ENCODE measurements at regions not wholly inside any gene's neighbourhood (a gene's known extent, or its start where the extent isn't known, plus 50 kb on each side); places are given as distances from the start of the nearest gene placed in this dataset.
"Not testable (repeated sequence)": the region's sequence is repeated elsewhere in the genome, so short reads cannot be mapped to it uniquely, and the experiment has no call there.

- intact Hi-C loops (cut with DNase I): loop anchor here in 1 of 2 donors (10.0 kb wide), 1 partner anchor 668 kb away; no protein-coding TSS in a partner anchor
- no peak for DNase-seq
These were observed 64.3 kb upstream of the UNC93A start for GRCh38 chr6:167226791-167227190.

GRCh38 chr6:167227984-167228383 lies 63.1 kb upstream of the UNC93A start:
- intact Hi-C loops (cut with DNase I): loop anchor here in 1 of 2 donors (10.0 kb wide), 1 partner anchor 667 kb away; no protein-coding TSS in a partner anchor
- no peak overlapping the region for H3K4me3 ChIP-seq (ENCODE audit: low read length in 2 of 2)
- ATAC-seq (ENCODE audit: low FRiP score) (no peak), DNase-seq (no peak)
- H3K27ac ChIP-seq (ENCODE audit: low read depth in 1 of 2, low read length in 2 of 2): no peak overlapping the region
- no peaks in the 10 kb centered on the region for H3K9me3 ChIP-seq (ENCODE audit: control insufficient read depth, low read length)
- H3K4me1 ChIP-seq (ENCODE audit: control insufficient read depth in 1 of 2, insufficient read depth in 2 of 2, low read length in 2 of 2): no peaks in the 10 kb centered on the region
- no peaks in the 10 kb centered on the region for H3K36me3 ChIP-seq (ENCODE audit: control insufficient read depth in 1 of 2, insufficient read depth in 2 of 2, low read length in 1 of 2)
- 62 to 63% methylated on average over 7 of the region's 7 CpGs for WGBS, 2 donors
- no peaks in the 10 kb centered on the region for H3K27me3 ChIP-seq (ENCODE audit: control insufficient read depth in 1 of 2, insufficient read depth in 2 of 2, low read length in 1 of 2)

More at GRCh38 chr6:167226791-167227190, 64.3 kb upstream of the UNC93A start:
- H3K27ac ChIP-seq (ENCODE audit: low read depth in 1 of 2, low read length in 2 of 2): no peak overlapping the region
- H3K4me1 ChIP-seq (ENCODE audit: control insufficient read depth in 1 of 2, insufficient read depth in 2 of 2, low read length in 2 of 2): no peaks in the 10 kb centered on the region
- no peaks in the 10 kb centered on the region for H3K9me3 ChIP-seq (ENCODE audit: control insufficient read depth, low read length)
- H3K27me3 ChIP-seq (ENCODE audit: control insufficient read depth in 1 of 2, insufficient read depth in 2 of 2, low read length in 1 of 2): no peaks in the 10 kb centered on the region
- no peak overlapping the region for H3K4me3 ChIP-seq (ENCODE audit: low read length in 2 of 2)
- no peaks in the 10 kb centered on the region for H3K36me3 ChIP-seq (ENCODE audit: control insufficient read depth in 1 of 2, insufficient read depth in 2 of 2, low read length in 1 of 2)
- no peak for ATAC-seq (ENCODE audit: low FRiP score)
- 67 to 71% methylated on average over 9 of the region's 9 CpGs for WGBS, 2 donors

- Histone ChIP-seq H3K4me1 (ENCODE audit: control insufficient read depth in 1 of 2, insufficient read depth in 2 of 2, low read length in 2 of 2) (no peaks in the 10 kb centered on the region), H3K36me3 (ENCODE audit: control insufficient read depth in 1 of 2, insufficient read depth in 2 of 2, low read length in 1 of 2) (no peaks in the 10 kb centered on the region), H3K9me3 (ENCODE audit: control insufficient read depth, low read length) (no peaks in the 10 kb centered on the region), H3K27me3 (ENCODE audit: control insufficient read depth in 1 of 2, insufficient read depth in 2 of 2, low read length in 1 of 2) (no peaks in the 10 kb centered on the region), H3K27ac (ENCODE audit: low read depth in 1 of 2, low read length in 2 of 2) (no peak overlapping the region), H3K4me3 (ENCODE audit: low read length in 2 of 2) (no peak overlapping the region)
- ATAC-seq (ENCODE audit: low FRiP score): no peak
- intact Hi-C loops (cut with DNase I): loop anchor here in 1 of 2 donors (10.0 kb wide), 1 partner anchor 665 kb away; no protein-coding TSS in a partner anchor
- no peak for DNase-seq
- WGBS, 2 donors: 32 to 45% methylated on average over 4 of the region's 4 CpGs
These were observed 61.5 kb upstream of the UNC93A start for GRCh38 chr6:167229586-167229985.

GRCh38 chr6:167230288-167230687 lies 60.8 kb upstream of the UNC93A start:
- Histone ChIP-seq H3K9me3 (ENCODE audit: control insufficient read depth, low read length) (no peaks in the 10 kb centered on the region), H3K27me3 (ENCODE audit: control insufficient read depth in 1 of 2, insufficient read depth in 2 of 2, low read length in 1 of 2) (no peaks in the 10 kb centered on the region), H3K27ac (ENCODE audit: low read depth in 1 of 2, low read length in 2 of 2) (no peak overlapping the region), H3K36me3 (ENCODE audit: control insufficient read depth in 1 of 2, insufficient read depth in 2 of 2, low read length in 1 of 2) (no peaks in the 10 kb centered on the region), H3K4me1 (ENCODE audit: control insufficient read depth in 1 of 2, insufficient read depth in 2 of 2, low read length in 2 of 2) (no peaks in the 10 kb centered on the region), H3K4me3 (ENCODE audit: low read length in 2 of 2) (no peak overlapping the region)
- intact Hi-C loops (cut with DNase I): no loop called here
- ATAC-seq (ENCODE audit: low FRiP score) (no peak), DNase-seq (no peak)

- ATAC-seq (ENCODE audit: low FRiP score) (no peak), DNase-seq (no peak)
- Histone ChIP-seq H3K4me3 (ENCODE audit: low read length in 2 of 2) (no peak overlapping the region), H3K36me3 (ENCODE audit: control insufficient read depth in 1 of 2, insufficient read depth in 2 of 2, low read length in 1 of 2) (no peaks in the 10 kb centered on the region), H3K27me3 (ENCODE audit: control insufficient read depth in 1 of 2, insufficient read depth in 2 of 2, low read length in 1 of 2) (no peaks in the 10 kb centered on the region), H3K27ac (ENCODE audit: low read depth in 1 of 2, low read length in 2 of 2) (no peak overlapping the region), H3K9me3 (ENCODE audit: control insufficient read depth, low read length) (no peaks in the 10 kb centered on the region), H3K4me1 (ENCODE audit: control insufficient read depth in 1 of 2, insufficient read depth in 2 of 2, low read length in 2 of 2) (no peaks in the 10 kb centered on the region)
- intact Hi-C loops (cut with DNase I): no loop called here
- WGBS, 2 donors: 53 to 61% methylated on average over 3 of the region's 3 CpGs
These were observed 58.8 kb upstream of the UNC93A start for GRCh38 chr6:167232356-167232755.

GRCh38 chr6:167233490-167233889 lies 57.6 kb upstream of the UNC93A start:
- Histone ChIP-seq H3K27me3 (ENCODE audit: control insufficient read depth in 1 of 2, insufficient read depth in 2 of 2, low read length in 1 of 2) (no peaks in the 10 kb centered on the region), H3K4me1 (ENCODE audit: control insufficient read depth in 1 of 2, insufficient read depth in 2 of 2, low read length in 2 of 2) (no peaks in the 10 kb centered on the region), H3K9me3 (ENCODE audit: control insufficient read depth, low read length) (no peaks in the 10 kb centered on the region), H3K36me3 (ENCODE audit: control insufficient read depth in 1 of 2, insufficient read depth in 2 of 2, low read length in 1 of 2) (no peaks in the 10 kb centered on the region), H3K4me3 (ENCODE audit: low read length in 2 of 2) (no peak overlapping the region), H3K27ac (ENCODE audit: low read depth in 1 of 2, low read length in 2 of 2) (no peak overlapping the region)
- DNase-seq (no peak), ATAC-seq (ENCODE audit: low FRiP score) (no peak)
- WGBS, 2 donors: 46 to 49% methylated on average over 6 of the region's 6 CpGs
- intact Hi-C loops (cut with DNase I): no loop called here

- ATAC-seq (ENCODE audit: low FRiP score); DNase-seq; H3K27me3 ChIP-seq (ENCODE audit: control insufficient read depth in 1 of 2, insufficient read depth in 2 of 2, low read length in 1 of 2); H3K27ac ChIP-seq (ENCODE audit: low read depth in 1 of 2, low read length in 2 of 2); H3K4me3 ChIP-seq (ENCODE audit: low read length in 2 of 2); intact Hi-C loops (cut with DNase I); H3K4me1 ChIP-seq (ENCODE audit: control insufficient read depth in 1 of 2, insufficient read depth in 2 of 2, low read length in 2 of 2); H3K36me3 ChIP-seq (ENCODE audit: control insufficient read depth in 1 of 2, insufficient read depth in 2 of 2, low read length in 1 of 2); H3K9me3 ChIP-seq (ENCODE audit: control insufficient read depth, low read length): not testable (repeated sequence)
- WGBS, 2 donors: 16 to 26% methylated on average over 3 of the region's 6 CpGs
These were observed 56.5 kb upstream of the UNC93A start for GRCh38 chr6:167234576-167234975.

- Histone ChIP-seq H3K4me1 (ENCODE audit: control insufficient read depth in 1 of 2, insufficient read depth in 2 of 2, low read length in 2 of 2) (no peaks in the 10 kb centered on the region), H3K27me3 (ENCODE audit: control insufficient read depth in 1 of 2, insufficient read depth in 2 of 2, low read length in 1 of 2) (no peaks in the 10 kb centered on the region), H3K9me3 (ENCODE audit: control insufficient read depth, low read length) (no peaks in the 10 kb centered on the region), H3K36me3 (ENCODE audit: control insufficient read depth in 1 of 2, insufficient read depth in 2 of 2, low read length in 1 of 2) (no peaks in the 10 kb centered on the region), H3K4me3 (ENCODE audit: low read length in 2 of 2) (no peak overlapping the region), H3K27ac (ENCODE audit: low read depth in 1 of 2, low read length in 2 of 2) (no peak overlapping the region)
- no peak for DNase-seq
- 63 to 70% methylated on average over 9 of the region's 9 CpGs for WGBS, 2 donors
- intact Hi-C loops (cut with DNase I): no loop called here
- ATAC-seq (ENCODE audit: low FRiP score): no peak
These were observed 56.1 kb upstream of the UNC93A start for GRCh38 chr6:167235005-167235404.

GRCh38 chr6:167235421-167236238 lies 55.5 kb upstream of the UNC93A start:
- Histone ChIP-seq H3K4me1 (ENCODE audit: control insufficient read depth in 1 of 2, insufficient read depth in 2 of 2, low read length in 2 of 2) (no peaks in the 10 kb centered on the region), H3K4me3 (ENCODE audit: low read length in 2 of 2) (no peak overlapping the region), H3K36me3 (ENCODE audit: control insufficient read depth in 1 of 2, insufficient read depth in 2 of 2, low read length in 1 of 2) (no peaks in the 10 kb centered on the region), H3K27me3 (ENCODE audit: control insufficient read depth in 1 of 2, insufficient read depth in 2 of 2, low read length in 1 of 2) (no peaks in the 10 kb centered on the region), H3K9me3 (ENCODE audit: control insufficient read depth, low read length) (no peaks in the 10 kb centered on the region), H3K27ac (ENCODE audit: low read depth in 1 of 2, low read length in 2 of 2) (no peak overlapping the region)
- DNase-seq: no peak
- intact Hi-C loops (cut with DNase I): no loop called here
- peak; percentile 41 for ATAC-seq (ENCODE audit: low FRiP score)
- WGBS, 2 donors: 86 to 89% methylated on average over 35 to 38 of the region's 38 CpGs

Measured in aorta (tissue), 5 donors.